ENCODE measurements at regions not wholly inside any gene's neighbourhood (a gene's known extent, or its start where the extent isn't known, plus 50 kb on each side); places are given as distances from the start of the nearest gene placed in this dataset.

DNA sequence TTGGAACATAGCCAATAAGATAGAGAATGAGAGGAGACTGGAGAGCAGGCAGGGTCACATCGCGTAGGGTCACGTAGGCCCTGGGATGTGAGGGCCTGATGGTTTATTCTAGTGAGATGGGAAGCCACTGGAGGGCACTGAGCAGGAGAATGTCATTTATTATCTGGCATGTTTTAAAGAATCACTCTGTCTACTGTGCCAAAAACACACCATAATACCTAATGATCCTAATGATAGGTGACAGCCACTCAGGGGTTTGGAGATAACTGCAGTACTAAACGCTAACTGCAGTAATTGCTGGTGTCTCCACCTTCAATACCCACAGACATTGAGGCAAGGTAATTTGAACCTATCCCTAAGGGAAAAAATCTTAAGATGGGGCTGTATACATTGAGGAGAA, 185.4 kb downstream of the TTLL7 start:
- DNase-seq, result no peak

DNA sequence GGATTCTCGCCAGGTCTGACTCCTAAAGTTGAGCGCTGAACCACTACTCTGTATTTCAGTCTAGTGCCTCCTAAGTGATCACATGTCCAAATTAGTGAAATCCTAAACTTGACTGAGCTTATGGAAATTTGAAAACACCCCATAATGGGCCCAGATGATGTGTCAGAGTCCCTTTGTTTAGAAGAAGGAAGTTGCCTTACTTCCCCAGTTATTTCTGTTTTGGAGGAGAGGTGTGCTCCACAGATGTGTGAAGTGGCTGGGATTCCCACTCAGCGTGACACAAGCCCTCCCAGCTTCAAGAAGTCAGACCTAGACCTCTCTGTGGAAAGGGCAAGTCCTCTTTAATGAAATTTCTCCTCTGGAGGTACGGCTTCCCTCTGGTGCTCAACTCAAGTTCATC, 188.8 kb downstream of the TTLL7 start:
- no peak for DNase-seq

- DNase-seq, result no peak
Measured at GRCh38 chr1:83808536-83808935, 190.4 kb downstream of the TTLL7 start.

DNA sequence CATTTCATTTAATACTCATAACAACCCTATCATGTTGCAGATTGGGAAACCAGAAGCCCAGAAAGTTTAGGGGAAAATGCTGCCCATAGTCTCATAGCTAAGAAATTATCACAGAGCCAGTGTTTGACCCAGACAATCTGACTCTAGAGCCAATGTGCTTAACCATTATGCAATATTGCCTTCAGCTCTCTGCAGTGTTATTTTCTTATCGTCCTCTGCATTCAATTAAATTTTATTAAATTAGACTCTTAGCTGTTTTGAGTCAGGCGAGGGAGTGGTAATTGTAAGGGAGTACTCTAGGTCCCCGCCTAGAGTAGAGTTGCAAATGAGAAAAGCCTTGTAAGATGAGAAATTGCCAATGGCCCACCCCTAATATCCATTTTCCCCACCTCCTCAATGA, 191.1 kb downstream of the TTLL7 start:
- DNase-seq, result no peak

DNA sequence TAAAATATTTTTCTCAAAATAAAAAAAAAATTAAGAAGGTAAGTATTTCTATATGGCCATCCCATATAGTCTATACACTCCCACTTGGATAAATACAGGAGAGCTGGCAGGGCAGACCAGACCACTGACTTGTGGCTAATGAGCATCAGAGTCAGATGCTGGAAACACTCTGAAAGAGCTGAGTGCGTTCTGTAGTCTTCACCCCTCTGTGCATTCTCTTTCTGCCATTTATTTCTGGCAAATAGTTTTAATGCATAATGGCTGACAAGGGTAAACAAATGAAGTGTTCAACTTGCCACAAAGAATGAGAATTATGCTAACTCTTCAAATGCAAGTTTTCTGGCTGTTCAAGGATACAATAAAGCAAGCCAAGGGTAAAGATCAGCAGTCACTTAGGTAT, 191.7 kb downstream of the TTLL7 start:
- no peak for DNase-seq

DNA sequence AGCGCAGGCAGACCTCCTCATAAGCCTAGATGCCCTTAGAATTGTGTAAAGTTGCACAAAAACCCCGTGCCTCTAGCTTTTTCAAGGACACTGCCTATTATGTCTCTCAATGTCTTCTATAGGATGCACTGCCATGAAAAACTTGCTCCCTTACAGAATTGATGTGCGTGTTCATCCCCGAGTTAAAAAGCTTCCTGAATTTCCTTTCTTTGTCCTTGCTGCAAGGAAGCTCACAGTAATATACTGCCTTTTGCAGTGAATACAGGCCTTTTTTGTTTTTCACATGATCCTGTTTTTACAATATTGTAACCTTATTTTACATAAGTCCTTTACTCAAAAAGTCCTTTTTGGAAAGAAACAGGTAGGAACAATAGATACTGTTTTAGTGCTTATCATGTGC, 193.0 kb downstream of the TTLL7 start:
- DNase-seq, result no peak

- DNase-seq, result no peak
Measured at GRCh38 chr1:83802460-83803152, 196.3 kb downstream of the TTLL7 start.

DNA sequence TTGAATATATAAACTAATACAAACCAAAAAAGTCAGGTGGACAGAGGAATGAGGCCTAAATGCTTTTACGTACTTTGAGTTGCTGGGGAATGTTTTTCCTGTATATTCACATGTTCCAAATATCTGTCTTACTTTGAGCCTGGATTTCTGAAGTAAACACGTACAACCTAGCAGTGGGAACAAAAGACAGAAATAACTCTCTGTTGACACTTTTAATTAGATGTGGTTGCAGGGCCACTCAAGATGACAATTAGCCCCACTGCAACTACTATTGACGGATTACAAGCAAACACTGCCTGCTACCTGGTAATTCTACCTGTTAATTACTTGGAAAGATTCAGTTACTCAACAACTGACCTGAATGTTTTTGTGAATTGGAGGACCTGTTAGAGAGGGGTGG, 196.9 kb downstream of the TTLL7 start:
- DNase-seq, result peak; percentile 76

- DNase-seq, result no peak
Measured at GRCh38 chr1:83800066-83800465, 198.9 kb downstream of the TTLL7 start.

GRCh38 chr1:83799594-83799993, 199.3 kb downstream of the TTLL7 start:
- peak; percentile 46 for DNase-seq

DNA sequence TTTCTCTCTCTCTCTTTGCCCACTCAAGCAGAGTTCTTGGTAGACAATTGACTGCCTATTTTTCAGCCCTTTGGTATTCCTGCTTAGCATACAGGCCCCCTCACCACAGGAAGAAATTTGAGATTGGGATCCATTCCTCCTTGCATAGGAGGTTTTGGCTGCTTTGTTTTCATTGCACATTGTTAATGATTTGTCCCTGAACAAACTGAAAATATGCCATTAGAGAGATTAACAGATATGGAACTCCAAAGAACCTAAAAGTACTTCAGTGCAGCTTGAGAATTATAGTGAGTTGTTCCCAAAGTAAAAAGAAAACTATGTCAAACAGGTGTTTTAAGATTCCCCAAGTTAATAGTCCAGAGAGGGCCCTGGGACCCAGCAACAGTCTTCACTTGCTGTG, 200.0 kb downstream of the TTLL7 start:
- DNase-seq, result no peak

DNA sequence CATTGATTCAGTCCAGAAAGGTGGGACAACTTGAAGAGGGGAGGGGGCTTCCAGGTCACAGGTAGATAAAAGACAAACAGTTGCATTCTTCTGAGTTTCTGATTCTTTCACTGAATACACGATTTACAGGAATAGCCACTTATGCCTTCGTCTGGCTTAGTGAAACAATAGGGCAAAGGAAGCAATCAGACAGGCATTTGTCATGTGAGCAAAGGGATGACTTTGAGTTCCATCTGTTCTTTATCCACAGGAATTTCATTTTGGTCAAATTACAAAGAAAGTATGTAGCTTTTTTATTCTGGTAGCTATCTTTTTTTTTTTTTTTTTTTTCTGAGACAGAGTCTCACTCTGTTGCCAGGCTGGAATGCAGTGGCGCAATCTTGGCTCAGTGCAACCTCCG, 202.5 kb downstream of the TTLL7 start:
- DNase-seq, result no peak

DNA sequence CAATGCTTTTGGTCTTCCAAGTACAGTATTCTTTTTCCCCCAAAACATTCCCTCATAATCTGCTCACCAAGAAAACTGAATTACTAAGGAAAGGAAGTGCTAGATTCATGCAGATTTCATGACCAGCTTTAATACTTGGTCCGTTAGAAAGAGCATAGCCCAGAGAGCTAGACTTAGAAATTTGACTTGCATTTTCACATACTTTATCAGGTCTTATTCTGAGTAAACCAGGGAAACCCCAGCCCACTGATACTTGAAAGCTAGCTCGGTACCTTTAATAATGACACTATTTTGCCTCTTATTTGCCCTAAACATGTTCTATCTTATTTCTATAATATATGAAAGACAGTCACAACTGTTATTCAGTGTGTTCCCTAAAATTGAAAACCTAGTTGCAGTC, 204.5 kb downstream of the TTLL7 start:
- no peak for DNase-seq

- no peak for DNase-seq
Measured at GRCh38 chr1:83791821-83792437, 207.0 kb downstream of the TTLL7 start.

GRCh38 chr1:83790446-83790845, 208.5 kb downstream of the TTLL7 start:
- no peak for DNase-seq

- no peak for DNase-seq
Measured at GRCh38 chr1:83787246-83787998, 211.5 kb downstream of the TTLL7 start.

DNA sequence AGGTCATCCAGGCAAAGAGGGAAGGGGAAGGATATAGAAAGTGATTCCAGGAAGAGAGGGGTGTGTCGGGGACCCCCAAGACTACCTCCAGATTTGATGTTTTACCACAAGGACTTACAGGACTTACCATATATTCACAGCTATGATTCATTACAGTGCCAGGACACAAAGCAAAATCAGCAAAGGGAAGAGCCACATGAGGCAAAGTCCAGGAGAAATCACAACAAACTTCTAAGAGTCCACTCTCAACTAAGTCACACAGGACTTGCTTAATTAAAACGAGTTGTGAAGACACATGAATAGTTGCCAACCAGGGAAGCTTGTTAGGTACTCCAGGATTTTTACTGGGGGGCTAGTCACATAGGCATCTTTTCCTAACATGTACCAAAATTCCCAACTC, 217.3 kb downstream of the TTLL7 start:
- DNase-seq, result no peak

DNA sequence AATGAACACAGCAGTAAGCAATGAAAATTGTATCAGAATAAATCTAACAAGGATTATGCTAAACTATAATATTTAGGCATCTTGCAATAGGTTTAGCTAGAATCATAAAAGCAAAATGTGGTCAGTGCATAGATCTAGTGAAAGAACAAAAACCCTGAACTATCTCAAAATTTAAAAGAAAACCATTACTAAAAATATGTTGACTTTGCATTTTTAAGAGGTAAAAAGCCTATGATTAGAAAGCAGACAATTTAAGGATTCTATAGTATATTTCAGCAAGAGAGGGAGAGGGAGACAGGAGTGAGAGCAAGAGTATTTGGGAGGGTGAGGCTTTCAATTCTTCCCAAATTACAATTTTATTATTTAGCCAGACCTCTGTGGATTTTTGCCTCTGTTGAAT, 219.4 kb downstream of the TTLL7 start:
- DNase-seq, result no peak

DNA sequence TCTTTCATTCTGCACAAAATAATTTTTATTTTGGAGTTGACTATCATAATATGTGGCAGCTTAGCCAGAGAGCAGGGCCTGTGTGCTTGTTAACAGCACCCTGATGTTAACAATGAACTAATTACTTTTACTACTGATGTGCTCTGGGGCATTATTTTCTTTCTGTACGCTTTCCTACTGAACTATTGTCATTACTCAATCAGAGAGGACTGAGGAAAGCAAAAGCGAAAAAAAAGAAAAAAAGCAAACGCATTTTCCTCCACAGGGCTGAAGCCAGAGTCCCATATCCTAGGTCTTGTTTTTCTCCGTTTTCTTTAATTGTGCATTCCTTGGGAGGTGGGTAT, 221.2 kb downstream of the TTLL7 start:
- DNase-seq, result no peak

- no peak for DNase-seq
Measured at GRCh38 chr1:83776913-83777757, 221.8 kb downstream of the TTLL7 start.

GRCh38 chr1:83775977-83776603, 222.8 kb downstream of the TTLL7 start:
- DNase-seq, result no peak

DNA sequence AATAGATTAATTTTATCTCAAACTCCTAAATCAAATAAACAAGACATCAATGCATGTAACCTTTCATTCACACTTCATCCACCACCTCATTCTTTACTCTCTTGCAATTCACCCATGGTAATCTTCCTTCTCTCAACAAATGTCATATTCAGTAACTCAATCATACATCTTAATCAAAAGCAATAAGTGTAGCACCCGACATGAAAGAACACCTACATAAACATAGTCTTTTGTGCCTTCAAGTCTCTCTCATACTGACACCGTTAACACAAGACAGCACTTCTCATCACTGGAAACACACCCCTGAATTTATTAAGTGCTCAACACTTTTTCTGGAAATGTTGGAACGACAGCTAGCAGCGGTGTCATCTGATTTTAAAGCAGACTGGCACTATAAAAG, 225.9 kb downstream of the TTLL7 start:
- DNase-seq, result no peak

GRCh38 chr1:83770319-83770661, 228.6 kb downstream of the TTLL7 start:
- DNase-seq, result no peak

Measured in COR-L47 (cell line).